ENCODE measurements at regions not wholly inside any gene's neighbourhood (a gene's known extent, or its start where the extent isn't known, plus 50 kb on each side); places are given as distances from the start of the nearest gene placed in this dataset.

GRCh38 chr2:23268467-23269263, 116.3 kb upstream of the KLHL29 start:
- intact Hi-C loops (cut with micrococcal nuclease), result no loop called here

- intact Hi-C loops (cut with micrococcal nuclease), result no loop called here
Observed at GRCh38 chr2:23269747-23270146, 115.2 kb upstream of the KLHL29 start.

GRCh38 chr2:23270810-23271209, 114.2 kb upstream of the KLHL29 start:
- intact Hi-C loops (cut with micrococcal nuclease), result no loop called here

GRCh38 chr2:23271230-23271629, 113.7 kb upstream of the KLHL29 start:
- intact Hi-C loops (cut with micrococcal nuclease), result no loop called here

- intact Hi-C loops (cut with micrococcal nuclease), result no loop called here
Observed at GRCh38 chr2:23273786-23274185, 111.2 kb upstream of the KLHL29 start.

GRCh38 chr2:23280401-23280800, 104.6 kb upstream of the KLHL29 start:
- intact Hi-C loops (cut with micrococcal nuclease), result no loop called here

- intact Hi-C loops (cut with micrococcal nuclease), result no loop called here
Observed at GRCh38 chr2:23283653-23284052, 101.3 kb upstream of the KLHL29 start.

GRCh38 chr2:23285091-23285800, 99.7 kb upstream of the KLHL29 start:
- intact Hi-C loops (cut with micrococcal nuclease), result no loop called here

- intact Hi-C loops (cut with micrococcal nuclease), result no loop called here
Observed at GRCh38 chr2:23286031-23286757, 98.8 kb upstream of the KLHL29 start.

GRCh38 chr2:23286758-23287704, 97.9 kb upstream of the KLHL29 start:
- intact Hi-C loops (cut with micrococcal nuclease), result no loop called here

- intact Hi-C loops (cut with micrococcal nuclease), result no loop called here
Observed at GRCh38 chr2:23289671-23290070, 95.3 kb upstream of the KLHL29 start.

- intact Hi-C loops (cut with micrococcal nuclease), result no loop called here
Observed at GRCh38 chr2:23291239-23291638, 93.7 kb upstream of the KLHL29 start.

- intact Hi-C loops (cut with micrococcal nuclease), result no loop called here
Observed at GRCh38 chr2:23292024-23292423, 93.0 kb upstream of the KLHL29 start.

- intact Hi-C loops (cut with micrococcal nuclease), result no loop called here
Observed at GRCh38 chr2:23293063-23293462, 91.9 kb upstream of the KLHL29 start.

GRCh38 chr2:23293731-23294130, 91.2 kb upstream of the KLHL29 start:
- intact Hi-C loops (cut with micrococcal nuclease), result no loop called here

GRCh38 chr2:23294238-23294637, 90.7 kb upstream of the KLHL29 start:
- intact Hi-C loops (cut with micrococcal nuclease), result no loop called here

- intact Hi-C loops (cut with micrococcal nuclease), result no loop called here
Observed at GRCh38 chr2:23296691-23297090, 88.3 kb upstream of the KLHL29 start.

GRCh38 chr2:23297112-23297511, 87.9 kb upstream of the KLHL29 start:
- intact Hi-C loops (cut with micrococcal nuclease), result no loop called here

GRCh38 chr2:23298551-23298950, 86.4 kb upstream of the KLHL29 start:
- intact Hi-C loops (cut with micrococcal nuclease), result no loop called here

GRCh38 chr2:23299476-23300195, 85.3 kb upstream of the KLHL29 start:
- intact Hi-C loops (cut with micrococcal nuclease), result no loop called here
